Upper lobe of right lung (tissue), 1 donor: ENCODE measurements at regions not wholly inside any gene's neighbourhood (a gene's known extent, or its start where the extent isn't known, plus 50 kb on each side); places are given as distances from the start of the nearest gene placed in this dataset.
"Not testable (repeated sequence)": the region's sequence is repeated elsewhere in the genome, so short reads cannot be mapped to it uniquely, and the experiment has no call there.

Experiments
- ATAC-seq: fragments of 200-7000 bp; cut with Tn5 transposase; one replicate; pipeline ENCODE4 v1.9.1; 2020; ENCODE audit warnings: mild to moderate bottlenecking, moderate library complexity
- DNase-seq: peaks from one replicate; pipeline ENCODE4 v3.0.0-alpha.2; 2020
- H3K27ac ChIP-seq: fragments of 200-600 bp; one replicate; pipeline ENCODE4 v1.8.0; 2022
- H3K27me3 ChIP-seq: fragments of 200-600 bp; one replicate; pipeline ENCODE4 v1.8.0; 2022; ENCODE audit warnings: mild to moderate bottlenecking
- H3K36me3 ChIP-seq: fragments of 200-600 bp; one replicate; pipeline ENCODE4 v1.8.0; 2022
- H3K4me1 ChIP-seq: fragments of 200-600 bp; one replicate; pipeline ENCODE4 v1.8.0; 2022
- H3K4me3 ChIP-seq: fragments of 200-600 bp; one replicate; pipeline ENCODE4 v1.8.0; 2022; ENCODE audit warnings: mild to moderate bottlenecking
- H3K9me3 ChIP-seq: fragments of 200-600 bp; one replicate; pipeline ENCODE4 v1.8.0; 2022
- intact Hi-C: fragments of 100-400 bp; cut with DNase I; formaldehyde crosslinking; loops from one replicate; pipeline ENCODE4 v1.11.0; 2022
- TF ChIP-seq, protein P1 (sequence below): fragments of 200-600 bp; IDR thresholded peaks from one replicate; pipeline ENCODE4 v1.8.0; 2022; ENCODE audit warnings: antibody characterized with exemption
- donor health status: DM: no; HTN: yes; CAD: no; lungs with severe emphysema.

DNA sequence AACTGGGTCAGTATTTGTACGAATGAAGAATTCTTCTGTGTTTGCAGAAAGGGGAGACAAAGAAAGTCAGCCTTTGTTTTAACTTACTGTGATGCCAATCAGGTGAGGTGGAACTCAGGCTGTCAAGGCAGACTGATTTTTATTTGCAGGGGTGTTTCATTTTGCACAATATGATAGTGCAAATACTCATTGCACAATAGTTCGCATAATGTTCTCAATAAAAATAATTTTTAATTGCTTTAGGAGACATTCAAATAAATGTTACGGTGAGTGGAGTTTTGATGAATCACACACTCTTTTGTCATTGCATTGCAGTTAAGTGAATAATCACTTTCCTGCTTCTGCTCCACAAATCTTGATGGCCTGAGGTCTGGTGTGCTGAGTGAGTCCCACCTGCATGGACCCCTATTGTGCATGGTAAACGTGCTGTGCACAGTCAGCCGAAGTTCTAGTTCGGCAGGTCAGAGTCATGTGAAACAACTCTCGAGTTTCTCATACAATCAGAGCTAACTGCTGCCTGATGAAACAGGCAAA is 141.3 kb upstream of the FZD8 start:
- intact Hi-C loops, result no loop called here
- Histone ChIP-seq H3K27me3 (no peaks in the 10 kb centered on the region), H3K4me1 (no peaks in the 10 kb centered on the region), H3K27ac (no peak overlapping the region), H3K4me3 (no peak overlapping the region), H3K36me3 (no peaks in the 10 kb centered on the region), H3K9me3 (no peaks in the 10 kb centered on the region)
- ATAC-seq (no peak), DNase-seq (no peak)
- TF ChIP-seq, protein P1, sequence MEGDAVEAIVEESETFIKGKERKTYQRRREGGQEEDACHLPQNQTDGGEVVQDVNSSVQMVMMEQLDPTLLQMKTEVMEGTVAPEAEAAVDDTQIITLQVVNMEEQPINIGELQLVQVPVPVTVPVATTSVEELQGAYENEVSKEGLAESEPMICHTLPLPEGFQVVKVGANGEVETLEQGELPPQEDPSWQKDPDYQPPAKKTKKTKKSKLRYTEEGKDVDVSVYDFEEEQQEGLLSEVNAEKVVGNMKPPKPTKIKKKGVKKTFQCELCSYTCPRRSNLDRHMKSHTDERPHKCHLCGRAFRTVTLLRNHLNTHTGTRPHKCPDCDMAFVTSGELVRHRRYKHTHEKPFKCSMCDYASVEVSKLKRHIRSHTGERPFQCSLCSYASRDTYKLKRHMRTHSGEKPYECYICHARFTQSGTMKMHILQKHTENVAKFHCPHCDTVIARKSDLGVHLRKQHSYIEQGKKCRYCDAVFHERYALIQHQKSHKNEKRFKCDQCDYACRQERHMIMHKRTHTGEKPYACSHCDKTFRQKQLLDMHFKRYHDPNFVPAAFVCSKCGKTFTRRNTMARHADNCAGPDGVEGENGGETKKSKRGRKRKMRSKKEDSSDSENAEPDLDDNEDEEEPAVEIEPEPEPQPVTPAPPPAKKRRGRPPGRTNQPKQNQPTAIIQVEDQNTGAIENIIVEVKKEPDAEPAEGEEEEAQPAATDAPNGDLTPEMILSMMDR, result no peak

DNA sequence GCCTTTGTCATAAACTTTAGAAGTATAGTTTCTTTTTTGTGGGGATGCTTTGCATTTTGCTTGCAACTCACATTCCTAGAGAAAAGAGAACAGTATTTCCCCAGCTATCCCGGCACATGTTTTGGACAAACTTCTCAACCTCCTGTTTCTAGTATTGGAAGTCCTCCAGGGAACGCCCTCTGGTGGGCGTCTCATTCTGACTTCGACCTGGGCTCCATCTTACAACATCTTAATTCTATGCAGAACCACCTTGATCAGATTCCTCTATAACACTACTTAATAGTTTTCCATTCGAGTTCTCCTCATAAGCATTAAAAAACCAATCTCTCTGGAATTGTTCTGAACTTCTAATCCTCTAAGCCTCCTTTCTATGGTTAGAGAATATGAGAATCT is 139.5 kb upstream of the FZD8 start:
- ATAC-seq, result no peak
- no peaks in the 10 kb centered on the region for H3K4me1 ChIP-seq
- no peaks in the 10 kb centered on the region for H3K9me3 ChIP-seq
- H3K4me3 ChIP-seq, result no peak overlapping the region
- no peak overlapping the region for H3K27ac ChIP-seq
- no peaks in the 10 kb centered on the region for H3K36me3 ChIP-seq
- intact Hi-C loops, result no loop called here
- TF ChIP-seq, protein P1, result no peak
- DNase-seq, result no peak
- no peaks in the 10 kb centered on the region for H3K27me3 ChIP-seq

DNA sequence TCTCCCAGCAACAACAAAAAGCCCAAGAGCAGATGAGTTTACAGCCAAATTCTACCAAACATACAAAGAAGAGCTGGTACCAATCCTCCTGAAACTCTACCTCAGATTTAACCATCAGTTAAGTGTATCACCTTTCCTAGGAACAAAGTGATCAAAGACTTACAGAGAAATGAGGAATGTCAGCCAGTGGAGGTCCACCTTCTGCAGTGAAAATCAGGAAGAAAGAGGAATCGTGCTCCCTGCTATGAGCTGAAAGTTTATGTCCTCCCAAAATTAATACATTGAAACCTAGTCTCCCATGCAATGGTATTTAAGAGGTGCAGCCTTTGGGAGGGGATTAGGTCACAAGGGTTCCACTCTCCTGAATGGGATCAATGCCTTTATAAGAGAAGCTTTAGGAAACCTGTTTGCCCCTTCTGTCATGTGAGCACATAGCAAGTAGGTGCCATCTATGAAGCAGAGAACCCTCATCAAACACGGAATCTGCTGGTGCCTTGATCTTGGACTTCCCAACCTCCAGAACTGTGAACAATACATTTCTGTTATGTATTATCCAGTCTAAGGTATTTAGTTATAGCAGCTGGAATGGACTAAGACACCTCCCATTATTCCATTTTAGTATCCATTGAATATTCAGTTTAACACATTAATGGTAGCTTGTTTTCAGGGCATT is 139.0 kb upstream of the FZD8 start:
- H3K27me3 ChIP-seq, result no peaks in the 10 kb centered on the region
- no peak overlapping the region for H3K4me3 ChIP-seq
- H3K36me3 ChIP-seq, result no peaks in the 10 kb centered on the region
- TF ChIP-seq, protein P1, result peak; percentile 10
- H3K27ac ChIP-seq, result no peak overlapping the region
- intact Hi-C loops, result no loop called here
- DNase-seq (no peak), ATAC-seq (no peak)
- no peaks in the 10 kb centered on the region for H3K4me1 ChIP-seq
- no peaks in the 10 kb centered on the region for H3K9me3 ChIP-seq

DNA sequence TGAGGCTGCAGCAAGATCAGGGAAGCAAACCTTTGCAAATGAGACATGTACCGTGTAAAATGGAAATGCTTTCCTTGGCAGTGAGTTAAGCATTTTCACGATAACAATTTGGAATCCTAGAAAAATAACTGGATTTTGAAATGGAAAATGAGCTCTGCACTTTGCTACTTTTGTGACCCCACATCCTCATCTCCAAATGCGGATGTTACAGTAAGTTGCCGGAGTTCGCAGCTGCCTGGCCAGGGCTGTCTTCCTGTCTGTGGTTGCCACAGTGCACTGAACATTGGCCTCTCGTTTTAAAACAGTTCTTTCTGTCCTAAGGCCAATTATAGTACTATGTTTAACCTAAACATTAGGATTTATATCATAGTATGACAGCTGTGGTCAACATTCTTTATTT is 136.2 kb upstream of the FZD8 start:
- H3K9me3 ChIP-seq, result no peaks in the 10 kb centered on the region
- TF ChIP-seq, protein P1, result no peak
- no peaks in the 10 kb centered on the region for H3K27me3 ChIP-seq
- intact Hi-C loops, result no loop called here
- H3K4me1 ChIP-seq, result no peaks in the 10 kb centered on the region
- no peak overlapping the region for H3K27ac ChIP-seq
- H3K4me3 ChIP-seq, result no peak overlapping the region
- no peak for DNase-seq
- no peak for ATAC-seq
- H3K36me3 ChIP-seq, result no peaks in the 10 kb centered on the region

DNA sequence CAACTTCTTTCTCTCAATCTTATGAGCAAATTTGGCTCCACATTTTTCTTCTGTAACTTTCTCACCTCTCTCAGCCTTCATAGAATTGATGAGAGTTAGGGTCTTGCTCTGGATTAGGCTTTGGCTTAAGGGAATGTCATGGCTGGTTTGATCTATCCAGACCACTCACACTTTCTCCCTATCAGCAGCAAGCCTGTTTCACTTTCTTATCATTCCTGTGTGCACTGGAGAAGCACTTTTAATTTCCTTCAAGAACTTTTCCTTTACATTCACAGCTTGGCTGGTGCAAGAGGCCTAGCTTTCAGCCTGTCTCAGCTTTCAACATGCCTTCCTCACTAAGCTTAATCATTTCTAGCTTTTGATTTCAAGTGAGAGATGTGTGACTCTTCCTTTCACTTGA is 134.5 kb upstream of the FZD8 start:
- H3K4me3 ChIP-seq, H3K4me1 ChIP-seq, H3K9me3 ChIP-seq, H3K36me3 ChIP-seq, H3K27ac ChIP-seq, intact Hi-C loops, DNase-seq, H3K27me3 ChIP-seq, ATAC-seq: not testable (repeated sequence)

DNA sequence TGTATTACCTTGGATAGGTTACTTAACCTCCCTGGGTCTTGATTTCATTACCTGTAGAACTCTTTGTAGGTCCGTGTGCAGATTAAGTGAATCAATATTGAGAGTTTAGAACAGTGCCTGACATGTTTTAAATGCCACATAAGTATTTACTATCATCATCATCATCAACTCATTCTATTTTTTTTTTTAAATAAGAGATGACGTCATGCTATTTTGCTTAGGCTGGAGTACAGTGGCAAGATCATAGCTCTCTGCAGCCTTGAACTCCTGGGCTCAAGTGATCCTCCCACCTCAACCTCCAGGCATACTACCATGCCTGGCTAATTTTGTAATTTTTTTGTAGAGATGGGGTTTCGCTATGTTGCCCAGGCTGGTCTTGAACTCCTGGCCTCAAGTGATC is 132.0 kb upstream of the FZD8 start:
- Histone ChIP-seq H3K27ac (no peak overlapping the region), H3K4me3 (no peak overlapping the region), H3K27me3 (no peaks in the 10 kb centered on the region), H3K4me1 (no peaks in the 10 kb centered on the region), H3K36me3 (no peaks in the 10 kb centered on the region), H3K9me3 (no peaks in the 10 kb centered on the region)
- intact Hi-C loops, result no loop called here
- no peak for DNase-seq
- TF ChIP-seq, protein P1, result no peak
- no peak for ATAC-seq
